ENCODE measurements at regions not wholly inside any gene's neighbourhood (a gene's known extent, or its start where the extent isn't known, plus 50 kb on each side); places are given as distances from the start of the nearest gene placed in this dataset.

DNA sequence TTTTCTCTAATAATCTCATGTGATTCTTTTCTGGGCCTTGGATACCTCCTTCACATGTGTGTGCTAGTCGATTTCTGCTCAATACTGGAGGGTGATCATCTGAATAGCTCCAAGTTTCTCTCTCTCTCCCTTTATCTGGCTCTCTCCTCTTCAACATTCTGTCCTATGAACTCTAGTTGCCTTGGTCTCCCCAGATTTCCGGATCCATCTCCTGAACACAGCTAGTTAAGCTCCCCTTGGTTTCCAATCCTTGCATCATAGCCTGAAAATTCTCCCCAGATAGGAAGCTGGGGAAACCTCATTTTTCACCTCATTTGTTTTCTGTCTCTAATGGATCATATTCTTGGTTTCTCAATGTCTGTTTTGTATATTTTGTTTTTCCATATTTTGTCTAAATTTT, 832.3 kb downstream of the MTRR start:
- TF ChIP-seq CTCF (conservative IDR thresholded peaks at IDR 0.05 in 1 of 2, IDR thresholded peaks at IDR 0.05 in 1 of 2; ENCODE audit: low read depth in 1 of 2, low read length in 2 of 2) (no peak), EZH2 (IDR thresholded peaks at IDR 0.05; ENCODE audit: low read length, missing control alignments) (no peak)

Measured in fibroblast of lung (primary cell).